ENCODE measurements at regions not wholly inside any gene's neighbourhood (a gene's known extent, or its start where the extent isn't known, plus 50 kb on each side); places are given as distances from the start of the nearest gene placed in this dataset.

DNA sequence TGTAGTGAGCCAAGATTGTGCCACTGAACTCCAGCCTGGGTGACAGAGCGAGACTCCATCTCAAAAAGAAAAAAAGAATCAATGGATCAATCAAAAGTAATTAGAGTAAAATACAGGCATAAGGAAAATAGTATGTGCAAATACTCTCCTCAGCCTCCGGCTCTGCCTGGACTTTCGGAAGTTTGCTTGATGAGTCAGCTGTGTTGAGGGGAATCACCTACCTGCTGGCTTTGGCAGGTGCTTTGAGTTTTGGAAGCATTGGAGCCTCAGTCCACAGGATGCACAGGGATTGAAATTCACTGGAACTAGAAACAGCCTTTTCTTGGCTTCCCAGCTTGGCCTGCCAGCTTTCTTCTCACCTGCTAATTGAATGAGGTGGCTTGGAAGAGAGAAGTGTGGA lies 268.2 kb downstream of the PCNX1 start:
- Mint-ChIP-seq H3K36me3 (ENCODE audit: low read depth) (no peaks in the 10 kb centered on the region), H3K27ac (no peak overlapping the region), H3K4me3 (no peak overlapping the region), H3K27me3 (ENCODE audit: low read depth, poor library complexity) (peaks cover 3% of the 10 kb centered on the region), H3K9me3 (no peaks in the 10 kb centered on the region), H3K4me1 (peaks cover 8% of the 10 kb centered on the region)
- no peak for TF ChIP-seq CTCF (IDR thresholded peaks at IDR 0.05)
- no peak for DNase-seq

DNA sequence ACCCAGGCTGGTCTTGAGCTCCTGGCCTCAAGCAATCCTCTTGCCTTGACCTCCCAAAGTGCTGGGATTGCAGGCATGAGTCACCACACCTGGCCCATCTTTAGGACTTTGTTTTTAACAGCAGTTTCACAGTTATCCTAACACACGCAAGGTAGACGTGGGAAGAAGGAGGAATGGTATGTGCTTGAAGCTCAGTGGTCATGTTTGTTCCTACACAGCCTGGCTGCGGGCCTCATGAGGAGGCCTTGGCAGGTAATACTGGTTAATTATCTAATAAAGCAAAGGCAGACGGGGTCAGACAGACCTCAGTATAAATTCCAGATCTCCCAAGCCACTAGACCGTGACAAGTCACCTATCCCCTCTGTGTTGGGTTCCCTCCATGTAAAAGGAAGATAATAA lies 271.8 kb downstream of the PCNX1 start:
- H3K4me3 Mint-ChIP-seq = no peak overlapping the region
- no peak for TF ChIP-seq CTCF (IDR thresholded peaks at IDR 0.05)
- no peak overlapping the region for H3K27ac Mint-ChIP-seq
- no peak for DNase-seq
- peaks cover 8% of the 10 kb centered on the region for H3K27me3 Mint-ChIP-seq (ENCODE audit: low read depth, poor library complexity)
- H3K9me3 Mint-ChIP-seq = no peaks in the 10 kb centered on the region
- no peaks in the 10 kb centered on the region for H3K36me3 Mint-ChIP-seq (ENCODE audit: low read depth)
- peaks cover 26% of the 10 kb centered on the region for H3K4me1 Mint-ChIP-seq

GRCh38 chr14:71180397-71180796 lies 273.1 kb downstream of the PCNX1 start:
- Mint-ChIP-seq H3K4me3 (no peak overlapping the region), H3K36me3 (ENCODE audit: low read depth) (no peaks in the 10 kb centered on the region), H3K27ac (no peak overlapping the region), H3K4me1 (peaks cover 27% of the 10 kb centered on the region), H3K9me3 (no peaks in the 10 kb centered on the region), H3K27me3 (ENCODE audit: low read depth, poor library complexity) (peaks cover 6% of the 10 kb centered on the region)
- TF ChIP-seq CTCF (IDR thresholded peaks at IDR 0.05) = no peak
- no peak for DNase-seq

- peaks cover 2% of the 10 kb centered on the region for H3K36me3 Mint-ChIP-seq (ENCODE audit: low read depth)
- TF ChIP-seq CTCF (IDR thresholded peaks at IDR 0.05) = no peak
- no peak overlapping the region for H3K27ac Mint-ChIP-seq
- no peak overlapping the region for H3K4me3 Mint-ChIP-seq
- DNase-seq = no peak
- peaks cover 5% of the 10 kb centered on the region for H3K27me3 Mint-ChIP-seq (ENCODE audit: low read depth, poor library complexity)
- H3K9me3 Mint-ChIP-seq = peaks cover 2% of the 10 kb centered on the region
- peaks cover 30% of the 10 kb centered on the region for H3K4me1 Mint-ChIP-seq
Observed at GRCh38 chr14:71181215-71182003, 274.1 kb downstream of the PCNX1 start.

DNA sequence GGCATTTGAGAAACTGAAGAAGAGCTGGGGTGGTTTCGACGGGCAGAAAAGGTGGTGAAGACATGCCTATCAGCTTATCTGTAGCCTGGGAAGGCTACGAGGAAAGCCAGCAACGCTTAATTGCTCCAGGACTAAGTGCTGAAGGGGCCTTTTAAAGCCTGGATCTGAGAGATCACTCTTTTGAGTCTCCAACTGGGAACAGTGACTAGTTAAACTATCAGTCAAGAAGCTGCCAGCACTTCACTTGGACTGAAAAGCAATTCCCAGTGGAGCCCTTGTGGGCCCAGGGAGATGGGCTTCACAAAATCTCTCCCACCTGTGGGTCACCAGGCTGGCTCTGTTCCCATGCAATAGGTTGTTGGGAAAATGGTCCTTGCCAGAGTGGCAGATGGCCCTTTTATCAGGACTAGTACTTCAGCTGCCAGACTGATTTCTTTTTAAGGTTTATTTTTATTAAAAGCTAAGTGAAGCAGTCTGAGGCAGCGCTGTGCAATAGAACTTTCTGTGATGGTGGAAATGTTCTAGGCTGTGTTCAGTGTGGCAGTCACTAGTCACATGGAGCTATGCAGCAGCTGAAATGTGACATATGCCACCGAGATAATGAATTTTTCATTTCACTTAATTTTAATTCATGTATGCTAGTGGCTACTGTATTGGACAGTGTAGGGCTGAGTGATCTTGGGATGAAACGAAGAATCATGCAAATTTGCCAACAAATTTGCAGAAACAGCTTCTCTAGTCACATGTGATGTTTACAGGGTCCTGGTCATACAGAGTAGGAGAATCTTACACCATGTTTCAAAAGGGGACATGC lies 276.8 kb downstream of the PCNX1 start:
- H3K27ac Mint-ChIP-seq = peak overlapping the region; percentile 82
- no peak for TF ChIP-seq CTCF (IDR thresholded peaks at IDR 0.05)
- H3K4me3 Mint-ChIP-seq = no peak overlapping the region
- H3K9me3 Mint-ChIP-seq = peaks cover 6% of the 10 kb centered on the region
- H3K4me1 Mint-ChIP-seq = peaks cover 43% of the 10 kb centered on the region
- H3K27me3 Mint-ChIP-seq (ENCODE audit: low read depth, poor library complexity) = peaks cover 5% of the 10 kb centered on the region
- no peak for DNase-seq
- peaks cover 5% of the 10 kb centered on the region for H3K36me3 Mint-ChIP-seq (ENCODE audit: low read depth)
